ENCODE measurements at regions not wholly inside any gene's neighbourhood (a gene's known extent, or its start where the extent isn't known, plus 50 kb on each side); places are given as distances from the start of the nearest gene placed in this dataset.

DNA sequence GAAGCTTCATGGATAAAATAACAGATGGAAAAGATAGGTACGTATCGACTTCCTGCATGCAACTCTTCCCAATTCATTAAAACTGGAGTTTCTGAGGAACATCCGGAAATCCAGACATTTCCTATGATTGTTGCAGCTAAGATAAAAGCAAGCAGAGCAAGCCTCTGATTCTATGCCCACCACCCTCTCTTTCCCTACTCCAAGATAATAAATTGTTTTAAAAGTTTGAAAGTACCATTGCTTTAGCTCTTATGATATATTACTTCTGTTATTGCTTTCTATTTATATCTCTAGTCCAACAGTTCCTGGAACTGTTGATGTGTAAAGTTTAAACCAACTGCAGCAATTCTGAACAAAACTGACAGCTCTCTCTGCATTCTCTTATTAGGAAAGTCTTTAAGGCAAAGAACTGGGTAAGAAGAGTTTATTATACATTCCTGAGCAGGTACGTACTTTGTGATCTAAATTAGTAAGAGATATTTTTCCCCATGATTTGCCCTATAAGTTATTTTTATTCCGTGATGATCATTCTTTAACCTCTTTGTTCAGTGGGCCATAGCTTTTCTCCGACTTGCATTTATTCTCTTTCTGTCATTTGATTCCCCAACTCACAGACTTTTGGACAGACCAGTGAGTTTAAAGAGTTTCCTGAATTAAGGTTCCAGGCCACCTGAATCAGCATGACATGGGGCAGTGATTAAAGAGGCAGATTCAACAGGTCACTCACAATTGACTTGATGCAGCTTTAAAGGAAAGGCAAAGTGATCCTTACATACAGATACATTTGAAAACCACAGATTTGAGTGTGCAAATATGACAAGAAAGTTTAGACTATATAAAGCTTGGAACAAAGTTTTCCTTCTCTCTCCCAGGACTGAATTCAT lies 94.2 kb upstream of the THRB start:
- no peak for DNase-seq (ENCODE audit: low read depth)
- TF ChIP-seq, protein P1, sequence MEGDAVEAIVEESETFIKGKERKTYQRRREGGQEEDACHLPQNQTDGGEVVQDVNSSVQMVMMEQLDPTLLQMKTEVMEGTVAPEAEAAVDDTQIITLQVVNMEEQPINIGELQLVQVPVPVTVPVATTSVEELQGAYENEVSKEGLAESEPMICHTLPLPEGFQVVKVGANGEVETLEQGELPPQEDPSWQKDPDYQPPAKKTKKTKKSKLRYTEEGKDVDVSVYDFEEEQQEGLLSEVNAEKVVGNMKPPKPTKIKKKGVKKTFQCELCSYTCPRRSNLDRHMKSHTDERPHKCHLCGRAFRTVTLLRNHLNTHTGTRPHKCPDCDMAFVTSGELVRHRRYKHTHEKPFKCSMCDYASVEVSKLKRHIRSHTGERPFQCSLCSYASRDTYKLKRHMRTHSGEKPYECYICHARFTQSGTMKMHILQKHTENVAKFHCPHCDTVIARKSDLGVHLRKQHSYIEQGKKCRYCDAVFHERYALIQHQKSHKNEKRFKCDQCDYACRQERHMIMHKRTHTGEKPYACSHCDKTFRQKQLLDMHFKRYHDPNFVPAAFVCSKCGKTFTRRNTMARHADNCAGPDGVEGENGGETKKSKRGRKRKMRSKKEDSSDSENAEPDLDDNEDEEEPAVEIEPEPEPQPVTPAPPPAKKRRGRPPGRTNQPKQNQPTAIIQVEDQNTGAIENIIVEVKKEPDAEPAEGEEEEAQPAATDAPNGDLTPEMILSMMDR (conservative IDR thresholded peaks at IDR 0.05; ENCODE audit: control insufficient read depth, insufficient read depth, low read depth, low read length): no peak
- no peak overlapping the region for H3K4me3 ChIP-seq (ENCODE audit: control insufficient read depth, low read depth, low read length)

GRCh38 chr3:24589513-24589851 lies 94.8 kb upstream of the THRB start:
- DNase-seq (ENCODE audit: low read depth): no peak
- TF ChIP-seq, protein P1 (conservative IDR thresholded peaks at IDR 0.05; ENCODE audit: control insufficient read depth, insufficient read depth, low read depth, low read length): no peak
- no peak overlapping the region for H3K4me3 ChIP-seq (ENCODE audit: control insufficient read depth, low read depth, low read length)

- DNase-seq (ENCODE audit: low read depth): peak; percentile 23
- TF ChIP-seq, protein P1 (conservative IDR thresholded peaks at IDR 0.05; ENCODE audit: control insufficient read depth, insufficient read depth, low read depth, low read length): no peak
- H3K4me3 ChIP-seq (ENCODE audit: control insufficient read depth, low read depth, low read length): no peak overlapping the region
These were observed 95.6 kb upstream of the THRB start for GRCh38 chr3:24589931-24590880.

DNA sequence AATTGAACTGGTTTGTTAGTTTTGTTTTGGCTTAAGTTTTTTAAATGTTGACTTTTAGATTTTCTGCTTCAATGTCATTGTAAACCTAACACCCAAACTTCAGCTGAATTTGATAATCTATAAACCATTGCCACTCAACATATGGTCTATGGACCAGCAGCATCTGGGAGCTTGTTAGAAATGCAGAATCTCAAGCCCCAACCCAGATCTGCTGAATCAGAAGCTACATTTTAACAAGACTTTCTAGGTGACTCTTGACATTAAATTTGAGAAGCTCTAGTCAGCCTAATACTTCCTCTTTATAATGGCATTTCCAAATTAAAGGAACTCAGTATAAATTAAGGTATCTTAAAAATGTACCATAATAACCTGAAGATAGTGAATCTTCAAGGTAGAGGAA lies 96.5 kb upstream of the THRB start:
- TF ChIP-seq, protein P1 (conservative IDR thresholded peaks at IDR 0.05; ENCODE audit: control insufficient read depth, insufficient read depth, low read depth, low read length): no peak
- H3K4me3 ChIP-seq (ENCODE audit: control insufficient read depth, low read depth, low read length): no peak overlapping the region
- no peak for DNase-seq (ENCODE audit: low read depth)

GRCh38 chr3:24591661-24592555 lies 97.3 kb upstream of the THRB start:
- peak; percentile 90 for DNase-seq (ENCODE audit: low read depth)
- H3K4me3 ChIP-seq (ENCODE audit: control insufficient read depth, low read depth, low read length): no peak overlapping the region
- TF ChIP-seq, protein P1 (conservative IDR thresholded peaks at IDR 0.05; ENCODE audit: control insufficient read depth, insufficient read depth, low read depth, low read length): no peak

DNA sequence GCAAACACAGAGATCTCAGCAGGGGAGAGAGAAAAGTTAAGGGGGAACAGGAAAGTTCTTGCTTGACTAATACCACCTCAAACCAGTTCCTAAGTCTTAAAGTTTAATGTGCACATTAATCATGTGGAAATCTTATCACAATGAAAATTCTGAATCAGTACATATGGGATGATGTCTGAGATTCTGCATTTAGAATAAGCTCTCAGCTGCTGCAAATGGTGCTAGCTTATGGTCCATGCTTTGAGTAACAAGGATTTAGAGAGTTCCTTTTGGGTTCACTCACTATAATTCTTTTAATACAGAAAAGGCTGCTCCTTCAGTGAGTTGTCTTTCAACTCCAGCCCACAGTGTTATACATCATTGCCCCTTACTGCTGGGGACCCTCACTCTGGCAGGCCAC lies 99.5 kb upstream of the THRB start:
- TF ChIP-seq, protein P1 (conservative IDR thresholded peaks at IDR 0.05; ENCODE audit: control insufficient read depth, insufficient read depth, low read depth, low read length): no peak
- DNase-seq (ENCODE audit: low read depth): no peak

More for the DNA sequence above, 99.5 kb upstream of the THRB start:
- no peak overlapping the region for H3K4me3 ChIP-seq (ENCODE audit: control insufficient read depth, low read depth, low read length)
